AG09319 (cell line): ENCODE measurements at regions not wholly inside any gene's neighbourhood (a gene's known extent, or its start where the extent isn't known, plus 50 kb on each side); places are given as distances from the start of the nearest gene placed in this dataset.

Source experiments
- DNase-seq: peaks from one replicate; pipeline ENCODE4 v3.0.0-alpha.2; 2010; ENCODE audit warnings: low read depth; ENCODE audit errors: extremely low read depth
- TF ChIP-seq, protein P1 (sequence below): IDR thresholded peaks from 2 replicates; pipeline ENCODE4 v1.5.1; 2011; ENCODE audit warnings: low read depth, mild to moderate bottlenecking, inconsistent platforms, low read length, moderate library complexity

DNA sequence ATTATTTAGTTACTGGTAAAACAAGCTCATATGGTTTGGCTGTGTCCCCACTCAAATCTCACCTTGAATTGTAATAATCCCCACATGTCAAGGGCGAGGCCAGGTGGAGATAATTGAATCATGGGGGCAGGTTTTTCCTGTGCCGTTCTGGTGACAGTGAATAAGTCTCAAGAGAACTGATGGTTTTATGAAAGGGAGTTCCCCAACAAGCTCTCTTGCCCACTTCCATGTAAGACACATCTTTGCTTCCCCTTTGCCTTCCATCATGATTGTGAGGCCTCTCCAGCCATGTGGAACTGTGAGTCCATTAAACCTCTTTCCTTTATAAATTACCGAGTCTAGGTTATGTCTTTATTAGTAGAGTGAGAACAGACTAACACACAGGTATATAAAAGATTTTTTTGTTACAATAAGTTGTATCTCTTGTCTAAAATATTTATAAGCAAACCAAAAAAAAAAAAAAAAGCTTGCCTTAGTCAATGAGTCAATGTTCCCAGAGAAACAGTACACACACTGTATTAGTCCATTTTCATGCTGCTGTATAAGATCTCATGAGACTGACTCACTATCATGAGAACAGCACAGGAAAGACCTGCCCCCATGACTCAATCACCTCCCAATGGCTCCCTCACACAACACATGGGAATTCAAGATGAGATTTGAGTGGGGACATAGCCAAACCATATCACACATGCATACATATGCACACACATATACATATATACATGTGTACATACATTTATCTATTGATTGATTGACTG is 138.3 kb downstream of the BASP1 start:
- DNase-seq: no peak
- TF ChIP-seq, protein P1, sequence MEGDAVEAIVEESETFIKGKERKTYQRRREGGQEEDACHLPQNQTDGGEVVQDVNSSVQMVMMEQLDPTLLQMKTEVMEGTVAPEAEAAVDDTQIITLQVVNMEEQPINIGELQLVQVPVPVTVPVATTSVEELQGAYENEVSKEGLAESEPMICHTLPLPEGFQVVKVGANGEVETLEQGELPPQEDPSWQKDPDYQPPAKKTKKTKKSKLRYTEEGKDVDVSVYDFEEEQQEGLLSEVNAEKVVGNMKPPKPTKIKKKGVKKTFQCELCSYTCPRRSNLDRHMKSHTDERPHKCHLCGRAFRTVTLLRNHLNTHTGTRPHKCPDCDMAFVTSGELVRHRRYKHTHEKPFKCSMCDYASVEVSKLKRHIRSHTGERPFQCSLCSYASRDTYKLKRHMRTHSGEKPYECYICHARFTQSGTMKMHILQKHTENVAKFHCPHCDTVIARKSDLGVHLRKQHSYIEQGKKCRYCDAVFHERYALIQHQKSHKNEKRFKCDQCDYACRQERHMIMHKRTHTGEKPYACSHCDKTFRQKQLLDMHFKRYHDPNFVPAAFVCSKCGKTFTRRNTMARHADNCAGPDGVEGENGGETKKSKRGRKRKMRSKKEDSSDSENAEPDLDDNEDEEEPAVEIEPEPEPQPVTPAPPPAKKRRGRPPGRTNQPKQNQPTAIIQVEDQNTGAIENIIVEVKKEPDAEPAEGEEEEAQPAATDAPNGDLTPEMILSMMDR: no peak

DNA sequence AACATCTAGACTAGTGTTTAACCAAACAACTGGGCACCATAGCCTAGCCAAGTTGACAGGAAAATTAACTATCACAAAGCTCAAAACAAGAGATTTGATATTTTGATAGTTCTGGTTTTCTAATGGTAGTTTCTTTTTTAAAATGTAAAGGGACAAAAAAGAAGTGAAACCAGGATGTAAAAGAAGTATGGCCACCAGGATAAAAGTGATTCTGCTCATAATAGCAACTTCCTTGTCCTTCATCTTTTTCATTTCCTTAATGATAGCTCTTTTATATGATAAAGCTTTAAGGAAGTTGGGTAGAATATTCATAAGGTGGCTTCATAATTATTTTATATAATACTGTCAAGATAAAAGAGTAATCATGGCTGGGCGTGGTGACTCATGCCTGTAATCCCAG is 139.1 kb downstream of the BASP1 start:
- TF ChIP-seq, protein P1: no peak

DNA sequence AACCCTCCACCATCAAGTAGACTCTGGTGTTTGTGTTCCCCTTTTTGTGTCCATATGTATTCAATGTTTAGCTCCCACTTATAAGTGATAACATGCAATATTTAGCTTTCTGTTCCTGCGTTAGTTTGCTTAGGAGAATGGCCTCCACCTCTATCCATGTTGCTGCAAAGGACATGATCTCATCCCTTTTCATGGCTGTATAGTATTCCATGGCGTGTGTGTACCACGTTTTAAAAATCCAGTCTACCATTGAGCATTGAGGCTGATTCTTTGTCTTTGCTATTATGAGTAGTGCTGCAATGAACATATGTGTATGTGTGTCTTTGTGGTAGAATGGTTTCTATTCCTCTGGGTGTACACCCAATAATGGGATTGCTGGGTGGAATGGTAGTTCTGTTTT is 140.1 kb downstream of the BASP1 start:
- TF ChIP-seq, protein P1: no peak
- DNase-seq: no peak

More for the DNA sequence above, 139.1 kb downstream of the BASP1 start:
- no peak for DNase-seq

DNA sequence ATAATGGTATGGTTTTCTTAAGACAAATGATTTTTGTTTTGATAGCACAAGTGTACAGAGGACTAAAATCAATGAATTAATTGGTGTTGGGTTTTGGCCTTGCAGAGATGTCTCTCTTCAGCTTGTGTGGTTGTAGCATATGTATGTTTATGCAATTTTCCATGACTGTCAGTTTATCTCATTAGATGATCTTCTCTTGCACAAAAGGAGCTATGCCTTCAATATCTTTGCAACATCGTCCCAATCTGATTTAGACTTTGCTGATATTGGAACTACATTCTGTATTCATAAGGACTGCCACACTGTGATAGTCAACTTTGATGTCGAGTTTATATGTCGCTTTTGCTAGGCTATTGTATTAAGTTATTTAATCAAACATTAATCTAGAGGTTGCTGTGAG is 140.0 kb upstream of the TAF11L2 start:
- no peak for DNase-seq
- TF ChIP-seq, protein P1: no peak

DNA sequence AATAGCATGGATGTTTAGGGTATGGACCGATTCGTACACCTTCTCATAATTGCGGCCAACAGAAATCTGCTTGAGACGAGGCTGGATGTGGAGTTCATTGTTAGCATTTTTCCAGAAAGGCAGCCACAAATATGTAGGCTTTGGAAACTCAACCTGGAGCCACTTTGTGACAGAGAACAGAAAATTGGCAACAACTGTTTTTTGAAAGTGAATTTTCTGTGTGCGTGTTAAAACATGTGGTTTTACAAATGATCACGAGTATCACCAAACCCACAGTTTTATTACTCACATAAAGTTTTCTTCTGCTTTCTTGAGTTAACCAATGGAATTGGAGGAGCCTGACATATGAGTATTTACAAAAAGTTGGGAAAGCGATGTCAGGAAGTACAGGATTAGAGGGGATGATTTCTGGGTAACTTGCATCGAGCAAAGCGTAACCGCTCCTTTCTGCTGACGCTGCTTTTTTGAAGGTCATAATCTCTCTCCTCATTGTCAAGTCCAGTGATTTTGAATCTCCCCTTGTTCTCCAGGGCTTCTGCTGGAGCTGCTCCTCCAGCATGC is 138.5 kb upstream of the TAF11L2 start:
- TF ChIP-seq, protein P1: no peak
- peak; percentile 86 for DNase-seq

DNA sequence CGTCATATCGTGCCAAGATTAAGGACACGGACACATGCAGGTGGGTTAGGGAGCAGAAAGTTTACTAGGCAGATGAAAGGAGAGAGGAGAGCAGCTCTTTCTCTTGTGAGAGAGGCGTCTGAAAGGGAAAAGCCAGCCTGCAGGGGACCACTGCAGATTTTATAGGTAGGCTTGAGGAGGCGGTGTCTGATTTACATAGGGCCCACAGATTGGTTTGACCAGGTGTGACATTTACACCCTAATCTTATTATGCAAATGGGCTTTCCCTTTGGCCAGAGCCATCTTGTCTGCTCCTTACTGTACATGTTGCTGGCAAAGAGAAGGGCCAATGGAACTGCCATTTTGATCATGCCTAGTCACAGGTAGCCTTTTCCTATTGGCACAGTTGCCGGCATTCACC is 137.2 kb upstream of the TAF11L2 start:
- TF ChIP-seq, protein P1: no peak
- DNase-seq: no peak

DNA sequence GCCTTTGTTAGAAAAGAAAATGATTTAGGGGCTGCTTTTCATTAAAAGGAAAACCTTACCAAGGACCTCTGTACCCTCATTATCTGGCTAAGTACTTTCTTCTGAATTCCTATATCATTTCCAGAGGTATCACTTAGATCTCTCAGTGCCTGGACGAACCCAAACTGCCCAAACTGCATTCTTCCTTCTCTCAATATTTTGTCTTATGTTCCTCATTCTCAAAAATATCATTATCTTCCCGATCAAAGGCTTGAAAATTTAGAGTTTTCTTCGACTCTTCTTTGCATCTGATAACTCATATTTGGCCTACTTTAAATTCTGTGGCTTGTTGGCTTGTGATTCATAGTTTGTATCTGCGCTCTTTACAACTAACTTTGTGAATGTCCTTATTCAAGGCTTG is 136.7 kb upstream of the TAF11L2 start:
- TF ChIP-seq, protein P1: no peak
- no peak for DNase-seq
